ENCODE measurements at regions not wholly inside any gene's neighbourhood (a gene's known extent, or its start where the extent isn't known, plus 50 kb on each side); places are given as distances from the start of the nearest gene placed in this dataset.

DNA sequence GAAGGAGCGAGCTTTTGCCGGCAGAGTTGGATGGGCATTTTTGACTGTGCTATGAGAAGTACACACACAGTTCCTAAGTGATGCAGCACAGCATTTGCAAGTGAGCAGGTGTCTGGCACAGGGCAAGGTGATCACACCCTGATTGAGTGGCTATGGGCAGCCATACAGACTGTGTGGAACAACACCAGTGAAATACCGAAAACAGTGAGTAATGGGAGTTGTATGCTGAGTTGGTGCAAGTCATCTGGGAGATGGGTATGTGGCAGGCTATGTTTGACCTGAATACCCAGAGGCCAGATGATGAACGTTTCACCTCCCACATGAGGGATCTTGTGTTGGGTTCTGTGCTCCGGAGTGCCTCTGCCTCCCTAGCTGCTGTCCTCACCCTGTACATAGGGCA is 53.5 kb upstream of the TIPARP start:
- H3K4me2 ChIP-seq (ENCODE audit: low read depth, low read length, poor library complexity, severe bottlenecking): no peak overlapping the region
- TF ChIP-seq EZH2phosphoT487 (IDR thresholded peaks at IDR 0.05; ENCODE audit: borderline replicate concordance): no peak
- TF ChIP-seq, protein P1, sequence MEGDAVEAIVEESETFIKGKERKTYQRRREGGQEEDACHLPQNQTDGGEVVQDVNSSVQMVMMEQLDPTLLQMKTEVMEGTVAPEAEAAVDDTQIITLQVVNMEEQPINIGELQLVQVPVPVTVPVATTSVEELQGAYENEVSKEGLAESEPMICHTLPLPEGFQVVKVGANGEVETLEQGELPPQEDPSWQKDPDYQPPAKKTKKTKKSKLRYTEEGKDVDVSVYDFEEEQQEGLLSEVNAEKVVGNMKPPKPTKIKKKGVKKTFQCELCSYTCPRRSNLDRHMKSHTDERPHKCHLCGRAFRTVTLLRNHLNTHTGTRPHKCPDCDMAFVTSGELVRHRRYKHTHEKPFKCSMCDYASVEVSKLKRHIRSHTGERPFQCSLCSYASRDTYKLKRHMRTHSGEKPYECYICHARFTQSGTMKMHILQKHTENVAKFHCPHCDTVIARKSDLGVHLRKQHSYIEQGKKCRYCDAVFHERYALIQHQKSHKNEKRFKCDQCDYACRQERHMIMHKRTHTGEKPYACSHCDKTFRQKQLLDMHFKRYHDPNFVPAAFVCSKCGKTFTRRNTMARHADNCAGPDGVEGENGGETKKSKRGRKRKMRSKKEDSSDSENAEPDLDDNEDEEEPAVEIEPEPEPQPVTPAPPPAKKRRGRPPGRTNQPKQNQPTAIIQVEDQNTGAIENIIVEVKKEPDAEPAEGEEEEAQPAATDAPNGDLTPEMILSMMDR (conservative IDR thresholded peaks at IDR 0.05; ENCODE audit: low read length): no peak
- no peaks in the 10 kb centered on the region for H3F3A ChIP-seq (ENCODE audit: low read depth)
- no peak overlapping the region for H3K9ac ChIP-seq (ENCODE audit: low read depth, low read length, poor library complexity, severe bottlenecking)
- H4K20me1 ChIP-seq (ENCODE audit: insufficient read depth, low read length, poor library complexity, severe bottlenecking): no peaks in the 10 kb centered on the region
- no peak overlapping the region for H3K4me3 ChIP-seq (ENCODE audit: low read length, poor library complexity, severe bottlenecking)
- H3K9me3 ChIP-seq (ENCODE audit: insufficient read depth, low read depth, low read length): no peaks in the 10 kb centered on the region
- no peaks in the 10 kb centered on the region for H3K9me2 ChIP-seq (replicated peaks; ENCODE audit: low read depth, low read length)
- H3K4me1 ChIP-seq (ENCODE audit: insufficient read depth, low read length, poor library complexity, severe bottlenecking): peaks cover 1% of the 10 kb centered on the region
- no peaks in the 10 kb centered on the region for H3K27me3 ChIP-seq (ENCODE audit: insufficient read depth, low read length, poor library complexity, severe bottlenecking)
- no peaks in the 10 kb centered on the region for H3K79me2 ChIP-seq (ENCODE audit: insufficient read depth, low read length)
- no peak overlapping the region for H2AFZ ChIP-seq (ENCODE audit: low read length)
- no peaks in the 10 kb centered on the region for H3K36me3 ChIP-seq (ENCODE audit: insufficient read depth, low read length)

DNA sequence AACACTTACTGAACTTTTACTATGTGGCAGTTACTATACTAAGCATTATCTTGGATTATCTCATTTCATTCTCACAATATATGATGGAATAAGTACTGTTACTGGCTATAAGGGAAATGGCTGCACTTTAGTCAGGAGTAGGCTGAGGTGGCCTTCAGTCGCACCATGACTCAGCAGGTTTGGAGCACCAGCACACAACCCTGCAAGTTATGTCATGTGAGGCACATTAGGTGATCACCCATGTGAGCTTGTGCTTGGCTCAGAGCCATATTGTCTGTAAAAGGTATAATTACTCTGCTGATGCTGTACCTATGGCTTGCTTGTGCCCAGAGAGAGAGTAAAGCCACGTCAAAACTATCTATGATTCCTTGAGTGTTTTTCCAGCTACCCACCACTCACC is 54.1 kb upstream of the TIPARP start:
- Histone ChIP-seq H3K4me3 (ENCODE audit: low read length, poor library complexity, severe bottlenecking) (no peak overlapping the region), H3K36me3 (ENCODE audit: insufficient read depth, low read length) (no peaks in the 10 kb centered on the region), H3K9ac (ENCODE audit: low read depth, low read length, poor library complexity, severe bottlenecking) (no peak overlapping the region), H3F3A (ENCODE audit: low read depth) (no peaks in the 10 kb centered on the region), H4K20me1 (ENCODE audit: insufficient read depth, low read length, poor library complexity, severe bottlenecking) (no peaks in the 10 kb centered on the region), H3K4me2 (ENCODE audit: low read depth, low read length, poor library complexity, severe bottlenecking) (no peak overlapping the region), H3K4me1 (ENCODE audit: insufficient read depth, low read length, poor library complexity, severe bottlenecking) (no peaks in the 10 kb centered on the region), H3K27me3 (ENCODE audit: insufficient read depth, low read length, poor library complexity, severe bottlenecking) (no peaks in the 10 kb centered on the region), H3K79me2 (ENCODE audit: insufficient read depth, low read length) (no peaks in the 10 kb centered on the region), H3K9me3 (ENCODE audit: insufficient read depth, low read depth, low read length) (no peaks in the 10 kb centered on the region), H3K9me2 (replicated peaks; ENCODE audit: low read depth, low read length) (no peaks in the 10 kb centered on the region), H2AFZ (ENCODE audit: low read length) (no peak overlapping the region)
- no peak for TF ChIP-seq EZH2phosphoT487 (IDR thresholded peaks at IDR 0.05; ENCODE audit: borderline replicate concordance)
- TF ChIP-seq, protein P1 (conservative IDR thresholded peaks at IDR 0.05; ENCODE audit: low read length): no peak

DNA sequence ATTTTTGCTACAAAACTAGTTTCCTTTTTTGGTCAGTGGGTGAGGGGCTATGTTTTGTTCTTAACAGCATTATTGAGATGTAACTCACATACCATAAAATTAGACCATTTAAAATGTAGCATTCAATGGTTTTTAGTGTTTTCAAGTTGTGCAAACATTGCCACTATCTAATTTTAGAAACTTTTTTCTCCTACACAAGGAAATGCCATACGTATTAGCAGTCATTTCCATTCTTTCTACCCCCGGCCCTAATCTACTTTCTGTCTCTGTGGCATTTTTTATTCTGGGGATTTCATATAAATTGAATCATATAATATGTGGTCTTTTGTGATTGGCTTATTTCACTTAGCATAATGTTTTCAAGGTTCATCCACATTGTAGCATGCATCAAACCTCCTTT is 55.0 kb upstream of the TIPARP start:
- H3K9me3 ChIP-seq (ENCODE audit: insufficient read depth, low read depth, low read length): no peaks in the 10 kb centered on the region
- no peak overlapping the region for H3K4me3 ChIP-seq (ENCODE audit: low read length, poor library complexity, severe bottlenecking)
- H3K4me2 ChIP-seq (ENCODE audit: low read depth, low read length, poor library complexity, severe bottlenecking): no peak overlapping the region
- no peak for TF ChIP-seq EZH2phosphoT487 (IDR thresholded peaks at IDR 0.05; ENCODE audit: borderline replicate concordance)
- TF ChIP-seq, protein P1 (conservative IDR thresholded peaks at IDR 0.05; ENCODE audit: low read length): no peak
- no peak overlapping the region for H2AFZ ChIP-seq (ENCODE audit: low read length)
- no peaks in the 10 kb centered on the region for H3K79me2 ChIP-seq (ENCODE audit: insufficient read depth, low read length)
- H3K9me2 ChIP-seq (replicated peaks; ENCODE audit: low read depth, low read length): no peaks in the 10 kb centered on the region
- no peaks in the 10 kb centered on the region for H3K27me3 ChIP-seq (ENCODE audit: insufficient read depth, low read length, poor library complexity, severe bottlenecking)
- no peaks in the 10 kb centered on the region for H3K36me3 ChIP-seq (ENCODE audit: insufficient read depth, low read length)
- H3K9ac ChIP-seq (ENCODE audit: low read depth, low read length, poor library complexity, severe bottlenecking): no peak overlapping the region
- no peaks in the 10 kb centered on the region for H3F3A ChIP-seq (ENCODE audit: low read depth)
- no peaks in the 10 kb centered on the region for H4K20me1 ChIP-seq (ENCODE audit: insufficient read depth, low read length, poor library complexity, severe bottlenecking)
- H3K4me1 ChIP-seq (ENCODE audit: insufficient read depth, low read length, poor library complexity, severe bottlenecking): peaks cover 6% of the 10 kb centered on the region
